ENCODE measurements at regions not wholly inside any gene's neighbourhood (a gene's known extent, or its start where the extent isn't known, plus 50 kb on each side); places are given as distances from the start of the nearest gene placed in this dataset.

DNA sequence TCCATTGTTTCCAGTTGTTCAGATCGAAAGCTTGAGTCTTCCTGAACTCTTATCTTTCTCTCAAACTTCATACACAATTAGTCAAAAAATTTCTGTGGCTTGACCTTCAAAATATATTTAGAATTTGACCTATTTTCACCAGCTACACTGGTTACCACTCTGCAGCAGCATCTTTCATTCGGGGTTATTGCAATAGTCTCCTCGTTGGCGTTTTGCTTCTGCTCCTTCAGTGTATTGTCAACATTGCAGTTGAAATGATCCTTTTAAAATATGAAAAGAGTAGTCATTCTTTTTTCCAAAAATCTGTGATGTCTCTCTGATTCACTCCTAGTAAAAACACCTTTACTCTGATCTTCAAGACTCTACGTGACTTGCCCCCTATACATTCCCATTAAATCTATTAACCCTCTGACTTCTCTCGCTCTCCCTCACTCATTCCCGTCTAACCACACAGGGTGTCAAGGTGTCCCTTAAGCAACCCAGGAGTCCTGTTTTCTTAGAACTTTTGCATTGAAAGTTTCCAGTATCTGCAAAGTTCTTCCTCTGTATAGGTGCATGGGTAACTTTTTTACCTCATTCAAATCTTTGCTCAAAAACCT lies 480.2 kb upstream of the B3GALT2 start:
- DNase-seq (ENCODE audit: low spot score) = no peak

DNA sequence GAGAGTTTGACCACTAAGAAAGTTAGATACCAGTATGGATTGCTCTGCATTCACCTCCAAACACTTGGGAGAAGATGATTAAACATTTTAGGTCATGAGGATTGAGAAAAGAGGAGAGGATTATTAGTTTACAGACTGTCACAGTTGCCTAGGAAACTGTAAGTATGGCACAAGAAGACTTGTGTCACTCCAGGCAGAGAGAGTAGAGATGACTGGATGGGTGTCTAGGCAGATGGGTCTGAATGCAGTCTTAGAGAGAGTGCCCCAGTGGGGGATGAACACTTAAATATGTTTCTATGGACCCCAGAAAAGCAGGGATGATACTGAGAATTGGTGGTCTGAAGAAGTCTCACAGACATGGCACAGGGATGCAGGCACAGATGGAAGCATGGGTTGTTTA lies 477.6 kb upstream of the B3GALT2 start:
- DNase-seq (ENCODE audit: low spot score) = no peak

DNA sequence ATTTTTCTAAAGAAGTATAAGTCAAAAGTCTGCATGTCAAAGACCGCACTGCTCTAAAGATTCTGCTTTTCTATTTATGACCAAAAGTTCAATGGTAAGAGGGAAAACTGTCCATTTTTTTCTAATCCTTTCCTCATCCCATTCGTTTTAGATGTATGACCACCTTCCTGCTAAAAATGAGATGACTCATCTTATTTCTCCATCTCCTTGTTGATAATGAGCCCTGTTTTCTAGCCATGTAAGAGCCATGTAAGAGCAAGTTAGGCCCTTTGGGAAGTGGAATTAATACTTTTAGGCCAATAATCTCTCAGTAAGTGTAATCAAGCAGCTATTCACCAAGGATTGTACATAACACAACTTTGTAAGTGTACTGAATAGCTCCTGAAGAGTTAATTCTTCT lies 475.6 kb upstream of the B3GALT2 start:
- no peak for DNase-seq (ENCODE audit: low spot score)

DNA sequence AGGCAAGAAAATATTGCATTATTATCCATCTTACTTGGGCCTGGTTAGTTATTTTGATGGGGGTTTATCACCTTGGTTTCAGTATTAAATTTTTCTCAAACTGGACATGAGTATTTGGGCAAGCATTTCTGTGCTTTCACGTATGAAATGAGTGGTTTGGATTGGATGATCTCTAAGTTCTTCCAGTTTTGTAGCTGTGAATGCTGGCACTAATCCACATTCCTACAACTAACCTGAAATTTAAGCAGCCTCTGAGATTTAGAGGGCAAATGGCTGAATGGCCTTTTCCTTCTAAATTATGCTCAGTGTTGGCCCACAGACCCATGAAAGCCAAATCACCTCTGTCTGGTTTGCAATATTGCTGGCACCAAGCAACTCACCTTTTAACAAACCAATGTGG lies 475.0 kb upstream of the B3GALT2 start:
- no peak for DNase-seq (ENCODE audit: low spot score)

DNA sequence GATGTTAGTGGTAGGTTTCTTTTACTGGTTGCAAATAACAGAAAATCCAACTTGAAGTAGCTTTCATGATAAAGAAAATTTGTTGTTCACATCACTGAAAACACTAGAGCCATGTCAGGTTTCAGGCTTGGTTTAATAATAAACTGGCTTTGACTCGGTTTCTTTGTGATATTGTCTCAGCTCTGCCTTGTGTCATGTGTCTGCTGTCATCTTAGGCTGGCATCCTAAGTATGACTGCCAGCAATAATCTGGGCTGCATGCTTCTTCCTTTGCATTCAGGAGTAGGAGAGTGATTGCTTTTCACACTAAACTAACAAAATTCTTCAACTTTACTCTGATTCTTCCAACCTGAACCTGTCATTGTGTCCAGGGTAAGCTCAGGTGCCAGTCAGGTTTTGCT lies 474.0 kb upstream of the B3GALT2 start:
- no peak for DNase-seq (ENCODE audit: low spot score)

DNA sequence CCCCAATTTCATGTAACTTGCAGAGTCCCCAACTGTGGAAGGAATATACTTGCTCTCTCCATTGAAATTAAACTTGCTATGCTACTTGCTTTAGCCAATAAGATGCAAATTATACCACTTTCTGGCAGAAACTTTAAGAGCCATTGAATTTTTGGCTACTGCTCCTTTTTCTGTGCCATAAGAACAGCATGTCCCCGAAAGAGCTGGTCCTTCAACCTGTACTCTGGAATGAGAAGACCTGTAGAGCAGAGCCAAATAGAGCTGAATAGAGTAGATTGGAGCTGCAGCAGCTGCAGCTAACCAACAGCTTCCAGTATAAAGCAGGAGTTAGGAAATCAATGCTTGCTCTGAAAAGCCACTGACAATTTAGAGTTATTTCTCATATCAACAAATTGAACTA lies 472.3 kb upstream of the B3GALT2 start:
- no peak for DNase-seq (ENCODE audit: low spot score)

DNA sequence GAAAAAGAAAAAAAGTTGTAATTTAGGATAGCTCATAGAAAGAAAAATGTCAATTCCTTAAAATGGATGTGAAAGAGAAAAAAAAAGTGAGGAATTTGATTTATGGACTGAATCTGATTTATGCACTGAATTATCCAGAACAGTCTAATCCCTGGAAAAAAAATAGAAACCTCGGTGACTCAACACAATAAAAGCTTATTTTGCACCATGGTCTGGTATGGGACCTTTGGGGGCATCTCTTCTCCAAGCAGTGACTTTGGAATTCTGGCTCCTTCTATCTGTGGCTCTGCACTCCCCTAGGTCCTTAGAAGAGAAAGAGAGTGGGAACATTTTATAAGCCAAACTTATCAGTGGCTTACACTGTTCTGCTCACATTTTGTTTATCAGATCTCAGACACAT lies 471.7 kb upstream of the B3GALT2 start:
- no peak for DNase-seq (ENCODE audit: low spot score)

DNA sequence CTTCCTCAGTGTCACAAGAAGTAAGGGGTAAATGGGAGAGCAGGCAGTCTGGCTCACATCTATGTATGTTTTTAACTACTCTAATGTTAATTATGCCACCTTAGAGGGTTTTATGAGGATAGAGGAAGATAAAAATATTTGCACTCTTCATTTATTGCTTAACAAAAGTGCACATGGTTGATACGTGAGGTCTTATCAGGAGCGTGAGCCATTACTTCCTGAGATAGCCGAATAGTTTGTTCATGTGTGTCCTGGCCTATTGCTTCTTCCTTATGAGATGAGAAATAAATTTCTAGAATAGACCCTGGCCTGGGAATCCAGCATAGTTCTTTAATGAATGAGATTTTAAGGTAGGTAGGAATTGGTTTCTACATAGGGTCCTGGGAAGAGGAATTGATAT lies 471.1 kb upstream of the B3GALT2 start:
- DNase-seq (ENCODE audit: low spot score) = no peak

DNA sequence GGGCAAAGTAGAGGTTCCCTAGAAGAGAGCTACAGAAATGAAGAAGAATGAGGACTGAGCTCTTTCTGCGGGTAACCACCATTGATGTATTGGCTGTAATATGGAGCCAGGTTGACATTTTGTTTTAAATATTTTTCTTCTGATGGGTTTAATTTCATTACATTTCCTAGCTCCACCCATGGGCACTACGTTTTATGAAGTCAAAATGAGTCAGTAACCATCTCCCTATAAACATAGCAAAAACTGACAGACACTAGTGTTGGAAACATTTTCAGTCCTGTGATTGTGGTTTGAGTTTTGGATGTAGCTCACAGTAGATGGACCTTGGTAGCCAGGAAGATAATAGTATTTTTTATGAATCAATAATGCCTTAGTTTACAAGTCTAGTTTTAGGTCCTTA lies 470.4 kb upstream of the B3GALT2 start:
- DNase-seq (ENCODE audit: low spot score) = no peak

DNA sequence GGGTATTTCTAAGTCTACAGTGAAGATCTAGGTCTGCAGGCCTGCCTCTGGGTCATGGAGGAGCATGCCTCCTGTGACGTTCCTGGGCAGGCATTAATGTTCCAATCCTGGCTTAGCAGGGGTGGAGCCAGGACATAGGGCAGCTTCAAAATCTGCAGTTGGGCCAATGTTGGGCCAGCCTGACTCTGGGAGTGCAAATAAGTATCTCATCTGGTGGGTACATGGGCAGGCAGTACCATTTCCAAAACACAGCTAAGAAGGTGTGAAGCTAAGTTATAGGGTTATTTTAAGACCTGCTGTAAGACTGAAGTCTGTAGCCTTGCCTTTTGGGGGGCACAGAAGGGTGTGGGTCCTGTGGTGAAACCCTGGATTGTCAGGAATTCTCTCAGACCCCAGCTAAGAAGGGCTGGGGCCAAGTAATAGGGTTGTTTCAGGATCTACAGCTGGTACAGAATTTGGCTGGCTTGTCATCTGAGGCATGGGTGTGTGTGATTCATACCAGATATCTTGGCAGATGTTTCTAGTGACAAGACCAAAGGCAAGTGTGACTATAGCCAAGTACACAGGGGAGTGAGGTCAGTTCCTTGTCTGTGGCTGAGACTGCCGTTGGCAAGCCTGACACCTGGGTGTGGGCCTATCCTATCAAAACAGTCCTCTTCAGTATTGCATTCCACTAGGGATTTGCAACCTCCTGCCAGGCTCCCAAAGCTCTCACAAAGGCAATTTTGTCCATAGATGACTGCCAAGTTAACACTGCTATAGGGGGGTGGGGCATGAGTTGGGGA lies 468.7 kb upstream of the B3GALT2 start:
- no peak for DNase-seq (ENCODE audit: low spot score)

DNA sequence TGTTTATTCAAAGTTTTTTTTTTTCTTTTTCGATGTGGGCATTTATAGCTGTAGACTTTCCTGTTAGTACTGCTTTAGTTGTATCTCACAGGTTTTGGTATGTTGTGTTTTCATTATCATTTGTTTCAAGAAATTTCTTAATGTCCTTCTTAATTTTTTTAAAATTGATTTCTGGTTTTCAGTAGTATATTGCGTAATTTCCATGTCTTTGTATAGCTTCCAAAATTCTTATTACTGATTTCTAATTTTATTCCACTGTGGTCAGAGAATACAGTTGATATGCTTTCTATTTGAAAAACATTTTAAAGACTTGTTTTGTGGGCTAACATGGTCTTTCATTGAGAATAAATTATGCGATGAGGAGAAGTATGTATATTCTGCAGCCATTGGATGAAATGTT lies 463.2 kb upstream of the B3GALT2 start:
- DNase-seq (ENCODE audit: low spot score) = no peak

DNA sequence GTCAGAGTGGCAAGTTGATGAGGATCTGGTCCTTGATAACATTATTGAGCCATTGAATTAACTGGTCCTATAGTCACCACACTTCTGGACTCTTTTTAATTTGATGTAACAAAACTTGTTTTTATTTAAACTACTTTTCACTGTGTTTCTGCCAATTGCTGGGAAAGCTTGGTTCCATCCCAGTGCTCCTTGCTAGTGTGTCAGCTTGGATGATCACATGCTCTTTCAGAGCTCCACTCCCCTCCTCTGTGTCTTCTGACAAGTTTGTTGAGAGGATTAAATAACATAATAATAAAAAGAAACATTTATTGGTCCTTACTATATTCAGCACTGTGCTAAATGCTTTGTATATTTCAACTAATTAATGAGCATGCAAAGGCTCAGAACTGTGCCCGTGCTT lies 448.5 kb upstream of the B3GALT2 start:
- no peak for DNase-seq (ENCODE audit: low spot score)

DNA sequence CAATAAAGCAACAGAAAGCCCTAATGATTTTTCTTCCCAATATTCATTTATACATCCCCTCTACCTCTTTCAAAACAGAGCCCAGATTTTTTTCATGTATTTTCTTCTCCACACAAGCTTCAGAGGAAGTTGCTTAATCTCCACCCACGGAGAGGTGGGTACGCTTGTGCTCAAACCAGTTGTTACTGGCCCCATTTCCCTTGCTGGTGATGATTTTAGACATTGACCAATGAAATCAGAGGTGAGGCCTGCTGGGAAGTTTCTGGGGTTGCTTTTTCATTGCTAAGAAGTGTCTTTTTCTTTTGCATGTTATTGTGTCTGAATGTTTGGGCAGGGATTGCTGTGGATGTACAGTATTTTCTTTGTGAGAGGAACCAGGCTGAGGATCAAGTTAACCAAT lies 448.1 kb upstream of the B3GALT2 start:
- DNase-seq (ENCODE audit: low spot score) = no peak

DNA sequence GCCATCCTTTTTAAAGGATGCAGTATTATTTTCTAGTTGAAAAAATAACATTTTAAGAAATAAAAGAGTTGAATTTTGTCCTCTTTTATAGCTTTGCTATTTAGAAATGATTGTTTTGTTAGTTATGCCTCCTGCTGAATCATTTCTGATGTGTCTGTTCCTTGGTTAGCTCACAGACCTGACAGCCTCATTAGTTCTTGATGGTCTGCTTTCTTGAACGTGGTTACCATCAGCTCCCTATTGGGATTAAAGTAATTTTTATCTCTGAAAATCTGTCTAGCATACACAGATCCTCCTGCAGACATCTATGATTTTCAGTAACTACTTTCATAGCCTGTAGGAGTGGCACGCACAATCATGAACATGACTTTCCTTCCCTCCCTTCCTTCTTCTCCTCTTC lies 447.6 kb upstream of the B3GALT2 start:
- DNase-seq (ENCODE audit: low spot score) = no peak

DNA sequence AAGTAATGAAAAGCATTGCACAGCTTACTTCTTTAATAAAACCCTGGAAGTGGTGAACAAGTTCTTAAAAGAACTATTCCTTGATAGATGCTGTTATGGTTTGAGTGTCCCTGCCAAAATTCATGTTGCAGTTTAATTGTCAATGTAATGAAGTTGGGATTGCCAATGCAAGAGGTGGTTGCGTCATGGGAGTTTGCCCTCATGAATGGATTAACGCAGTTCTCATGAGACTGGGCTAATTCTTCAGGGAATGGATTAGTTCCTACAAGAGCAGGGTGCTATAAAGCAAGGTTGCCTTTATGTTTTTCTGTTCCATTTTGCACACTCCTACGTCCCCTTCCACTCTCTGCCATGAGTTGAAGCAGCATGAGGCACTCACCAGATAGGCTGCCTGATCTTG lies 446.7 kb upstream of the B3GALT2 start:
- DNase-seq (ENCODE audit: low spot score) = no peak

DNA sequence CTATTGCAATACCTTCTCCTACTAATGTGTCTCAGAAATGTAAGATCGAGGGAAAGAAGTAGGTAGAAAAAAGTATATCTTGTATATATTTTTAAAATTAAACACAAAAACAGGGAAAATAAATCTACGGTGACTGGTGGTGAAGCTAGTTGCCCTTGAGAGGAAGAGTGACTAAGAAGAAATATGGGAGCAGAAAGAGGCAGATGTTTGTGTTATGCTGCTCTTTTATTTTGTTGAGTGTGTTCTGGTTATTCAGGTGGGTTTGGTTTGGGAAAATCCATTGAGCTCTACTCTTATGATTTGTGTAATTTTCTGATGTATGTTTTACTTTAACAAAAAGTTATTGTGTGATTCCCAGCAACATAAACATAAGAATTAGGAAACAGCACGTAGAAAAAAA lies 444.9 kb upstream of the B3GALT2 start:
- DNase-seq (ENCODE audit: low spot score) = no peak

DNA sequence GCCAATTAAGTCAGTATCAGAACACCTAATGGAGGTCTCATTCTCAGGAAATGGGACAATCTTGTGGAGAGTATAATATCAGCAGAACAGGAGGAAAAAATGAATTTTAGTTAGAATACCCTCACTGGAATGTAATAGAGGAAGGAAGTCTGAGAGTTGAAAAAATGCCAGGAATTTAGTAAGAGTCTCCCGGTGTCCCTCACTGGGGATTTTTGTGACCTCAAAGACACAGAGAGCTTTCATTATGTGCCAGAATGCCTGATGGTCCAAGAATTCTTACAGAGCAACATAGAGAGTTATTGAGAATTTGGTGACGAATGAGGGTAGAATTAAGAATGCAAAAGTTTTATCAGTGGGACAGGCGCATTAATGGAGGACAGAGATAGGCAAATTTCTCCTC lies 443.5 kb upstream of the B3GALT2 start:
- DNase-seq (ENCODE audit: low spot score) = no peak

DNA sequence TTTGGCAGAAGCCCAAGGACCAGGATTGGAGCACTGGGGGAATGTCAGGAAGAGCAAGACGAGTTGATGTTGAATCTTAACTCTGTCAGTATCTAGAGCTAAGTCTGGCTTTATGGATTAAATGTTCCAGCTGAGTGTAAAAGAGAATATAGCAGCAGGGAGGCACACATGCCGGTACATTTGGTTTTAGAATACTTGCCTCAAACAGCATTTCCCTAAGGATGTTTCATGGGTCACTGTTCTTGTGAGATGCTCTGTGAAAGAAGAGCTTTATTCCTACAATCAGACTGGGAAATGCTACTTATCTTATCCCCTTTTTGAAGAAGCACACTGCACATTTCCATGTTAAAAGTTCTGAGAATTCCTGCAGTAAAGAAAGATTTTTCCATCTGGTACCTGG lies 440.3 kb upstream of the B3GALT2 start:
- DNase-seq (ENCODE audit: low spot score) = no peak

DNA sequence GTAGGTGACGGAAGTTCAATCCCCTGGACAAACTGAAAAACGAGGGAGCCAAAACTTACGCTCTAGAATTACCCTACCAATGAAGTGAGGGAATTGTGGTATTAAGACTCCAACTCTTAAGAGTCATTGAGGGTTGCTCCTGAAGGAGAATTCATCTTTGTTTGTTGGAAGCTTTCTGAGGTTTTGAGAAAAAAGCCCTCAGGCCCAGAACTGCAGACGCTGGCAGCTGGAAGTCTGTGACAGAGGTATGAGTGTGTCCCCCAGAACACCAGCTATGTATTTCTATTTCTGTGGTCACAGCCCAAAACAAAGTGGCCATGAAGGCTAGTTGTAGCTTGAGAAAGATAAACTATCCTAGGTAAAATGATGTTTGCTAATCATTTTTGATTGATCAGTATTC lies 438.8 kb upstream of the B3GALT2 start:
- DNase-seq (ENCODE audit: low spot score) = no peak

DNA sequence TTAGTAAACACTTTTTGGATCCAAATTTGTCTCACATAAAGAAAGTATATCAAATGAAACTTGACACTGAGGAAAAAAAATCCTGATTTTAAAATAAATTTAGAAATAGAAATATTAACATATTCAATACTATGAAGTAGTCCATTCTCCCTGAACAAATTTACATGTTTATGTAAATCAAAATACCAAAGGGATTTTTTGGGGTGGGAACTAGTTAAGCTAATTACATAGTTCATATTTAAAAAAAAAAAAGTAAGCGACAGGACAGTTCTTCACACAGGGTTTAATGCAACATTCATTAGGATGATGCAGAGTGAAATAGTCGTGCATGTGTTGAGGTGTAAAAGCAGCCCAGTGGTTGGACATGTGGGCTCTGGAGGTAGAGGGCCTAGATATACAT lies 433.5 kb upstream of the B3GALT2 start:
- DNase-seq (ENCODE audit: low spot score) = no peak

DNA sequence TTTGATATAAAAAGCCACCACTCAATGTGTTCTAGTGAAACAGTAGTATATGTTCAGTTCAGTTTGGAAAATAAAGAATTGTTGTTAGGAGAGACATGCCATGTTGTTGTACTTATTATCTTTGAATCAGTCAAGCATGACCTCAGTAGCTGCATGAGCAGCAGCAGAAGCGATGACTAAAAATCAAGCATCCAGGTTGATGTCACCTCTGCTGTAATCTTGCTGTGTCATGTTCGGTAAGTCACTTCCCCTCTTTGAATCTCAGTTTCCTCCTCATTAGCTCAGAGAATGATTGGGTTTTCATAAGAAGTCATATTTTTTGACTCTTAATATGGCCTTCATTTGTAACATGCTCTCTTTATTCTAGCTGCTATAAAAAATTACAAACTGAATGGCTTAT lies 428.4 kb upstream of the B3GALT2 start:
- DNase-seq (ENCODE audit: low spot score) = no peak

DNA sequence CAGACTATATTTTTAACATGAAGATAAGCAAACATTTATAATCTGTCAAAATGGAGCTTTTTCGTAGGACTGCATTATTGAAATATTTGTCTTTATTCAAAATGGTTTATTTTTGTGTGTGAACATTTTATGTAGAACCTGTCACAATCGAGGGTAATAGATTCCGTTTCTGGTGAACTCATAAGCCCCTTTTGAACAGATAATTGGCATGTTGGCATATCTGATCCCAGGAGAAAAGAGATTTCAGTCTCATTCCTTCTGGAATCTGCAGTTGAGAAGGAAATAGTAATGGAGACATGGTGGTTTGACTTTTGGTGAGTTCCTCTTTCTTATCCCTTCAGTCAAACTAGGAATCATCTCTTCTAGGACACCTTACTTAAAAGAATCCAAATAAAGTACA lies 427.9 kb upstream of the B3GALT2 start:
- DNase-seq (ENCODE audit: low spot score) = no peak

DNA sequence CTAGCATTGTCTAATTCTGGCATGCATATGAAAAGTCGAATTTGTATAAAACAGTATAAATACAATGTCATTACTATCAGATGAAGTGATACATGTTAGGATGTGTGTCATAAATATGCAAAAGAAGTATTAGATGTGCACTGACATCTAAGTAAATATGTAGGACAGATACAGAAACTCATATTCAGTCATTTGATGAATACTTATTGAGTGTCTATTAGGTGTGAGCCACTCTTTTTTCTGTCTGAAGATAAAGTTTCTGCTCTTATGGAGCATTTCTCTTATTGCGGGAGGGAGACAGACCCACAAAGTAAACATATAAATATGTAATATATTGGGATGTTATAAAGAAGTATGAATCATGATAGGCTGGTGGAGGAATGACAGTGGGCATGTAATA lies 426.6 kb upstream of the B3GALT2 start:
- no peak for DNase-seq (ENCODE audit: low spot score)

DNA sequence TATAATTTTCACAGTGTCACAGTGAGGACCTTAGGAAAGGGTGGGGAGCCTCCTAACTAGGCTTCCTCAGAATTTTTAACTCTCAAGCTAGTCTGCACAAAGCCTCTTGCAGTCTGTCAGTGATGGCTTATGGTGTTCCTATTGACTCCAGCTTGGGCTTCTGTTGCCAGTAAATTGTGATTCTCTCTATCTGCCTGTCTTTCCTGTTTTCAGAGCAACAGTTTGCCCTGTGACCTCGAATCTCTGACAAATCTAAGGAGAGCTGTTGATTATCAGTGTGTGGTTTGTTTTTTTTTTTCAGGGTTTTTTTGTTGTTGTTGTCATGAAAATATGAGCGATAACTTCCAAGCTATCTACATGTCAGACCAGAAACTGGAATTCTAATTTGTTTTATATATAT lies 423.2 kb upstream of the B3GALT2 start:
- DNase-seq (ENCODE audit: low spot score) = no peak

Data from left forelimb (tissue), 1 donor.